ENCODE measurements at regions not wholly inside any gene's neighbourhood (a gene's known extent, or its start where the extent isn't known, plus 50 kb on each side); places are given as distances from the start of the nearest gene placed in this dataset.

DNA sequence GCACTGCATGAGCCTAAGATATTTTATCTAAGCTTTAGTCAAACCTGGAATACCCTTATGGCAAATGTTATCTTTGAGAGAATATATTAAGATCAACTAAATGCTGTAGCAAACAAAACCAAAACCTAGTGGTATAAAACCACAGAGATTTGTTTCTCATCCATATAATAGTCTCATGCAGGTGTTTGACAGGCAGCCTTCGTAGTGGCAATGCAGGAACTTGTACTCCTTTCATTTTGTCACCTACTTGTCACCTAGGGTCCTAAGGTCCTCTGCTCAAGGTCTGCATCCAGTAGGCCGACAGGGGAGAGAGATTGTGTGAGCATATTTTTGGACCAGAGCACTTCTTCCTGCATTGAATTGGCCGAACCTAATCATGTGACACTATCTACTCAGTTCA, 352.6 kb downstream of the GPR37 start:
- DNase-seq: no peak

DNA sequence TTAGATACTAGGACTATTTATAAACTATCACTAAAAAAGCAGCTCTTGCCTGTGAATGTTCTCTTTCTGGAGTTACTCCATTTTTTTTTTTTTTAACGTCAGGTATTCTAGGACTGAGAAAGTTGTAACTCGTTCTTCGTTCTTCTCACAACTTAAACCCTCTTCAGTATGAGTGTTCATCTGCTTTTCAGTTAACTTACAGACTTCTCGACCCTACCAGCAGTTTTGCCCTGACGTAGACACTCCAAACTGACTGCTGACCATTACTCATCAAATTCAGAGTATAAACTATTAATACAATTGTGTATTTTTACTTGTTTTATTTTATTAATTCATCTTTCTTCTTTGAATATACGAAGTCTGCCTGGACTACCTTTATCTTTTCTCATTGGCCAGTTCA, 353.1 kb downstream of the GPR37 start:
- DNase-seq: no peak

DNA sequence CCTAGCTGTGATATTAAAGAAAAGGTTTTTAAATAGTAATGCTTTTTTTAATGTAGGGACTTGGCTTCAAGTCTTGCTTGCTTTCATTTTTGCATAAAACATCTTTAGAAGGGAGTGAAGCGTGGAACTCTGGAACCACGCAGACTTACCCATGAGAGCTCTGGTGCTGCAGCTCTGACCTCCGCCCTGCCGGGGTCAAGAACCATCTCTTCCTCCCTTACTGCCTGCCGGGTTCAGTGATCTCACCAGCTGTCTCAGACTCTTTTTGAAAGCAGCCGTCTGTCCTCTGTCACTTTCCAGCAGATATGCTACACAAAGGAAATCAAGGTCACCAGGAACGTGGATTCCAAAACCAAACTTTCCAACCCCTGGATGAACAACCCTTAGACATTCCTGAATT, 353.8 kb downstream of the GPR37 start:
- DNase-seq: no peak

DNA sequence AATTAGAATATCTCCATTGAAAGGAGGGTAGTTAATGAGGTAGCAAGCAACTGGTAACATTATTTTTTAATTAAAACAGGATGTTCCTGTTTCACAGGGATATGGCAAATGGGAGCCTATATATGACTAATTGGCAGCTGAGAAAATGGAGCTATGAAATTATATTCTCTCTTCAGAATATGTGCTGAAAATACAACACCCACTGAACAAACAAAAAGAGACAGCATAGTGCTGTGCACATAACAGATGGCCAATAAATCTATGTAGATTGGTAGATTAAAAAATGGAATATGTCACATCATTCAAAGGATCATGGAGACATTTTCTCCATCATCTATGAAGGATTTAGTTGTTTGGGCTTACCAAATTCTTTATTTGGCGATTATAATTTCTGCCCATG, 362.0 kb downstream of the GPR37 start:
- DNase-seq: no peak

DNA sequence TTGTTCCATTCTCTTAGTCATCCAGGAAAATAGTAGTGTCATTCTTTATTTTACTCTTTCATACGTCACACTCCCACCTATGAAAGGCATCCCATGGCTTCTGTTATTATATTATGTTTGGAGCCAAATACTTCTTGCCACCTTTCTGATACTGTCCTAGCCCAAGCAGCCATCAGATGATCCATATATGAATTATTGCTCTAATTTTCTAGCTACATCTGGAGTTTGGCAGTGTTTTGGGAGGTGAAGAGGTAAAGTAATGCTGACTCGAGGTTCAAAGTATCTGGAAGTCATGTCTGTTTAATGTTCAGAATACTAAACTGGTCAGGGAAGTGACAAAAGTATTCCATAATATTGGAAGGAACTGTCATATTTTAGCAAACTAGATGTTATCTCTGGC, 362.5 kb downstream of the GPR37 start:
- no peak for DNase-seq

DNA sequence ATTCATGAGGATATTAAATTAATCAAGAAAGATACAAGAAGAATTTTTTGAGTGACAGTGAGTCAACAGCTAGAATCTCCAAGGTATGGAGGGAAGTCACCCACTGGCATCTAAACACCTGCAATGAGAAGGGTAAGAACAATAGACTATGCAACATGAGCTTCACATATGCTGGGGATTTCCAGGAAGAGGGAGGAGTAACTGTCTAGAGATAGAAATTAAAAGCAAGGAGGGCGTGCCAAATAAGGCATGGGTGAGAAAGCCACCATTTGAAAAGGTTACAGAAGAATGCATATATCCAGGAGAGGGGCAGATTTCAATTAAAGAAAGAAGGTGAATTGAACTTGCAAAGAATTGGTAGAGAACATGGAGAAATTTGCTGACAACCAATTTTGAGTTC, 365.7 kb downstream of the GPR37 start:
- no peak for DNase-seq

DNA sequence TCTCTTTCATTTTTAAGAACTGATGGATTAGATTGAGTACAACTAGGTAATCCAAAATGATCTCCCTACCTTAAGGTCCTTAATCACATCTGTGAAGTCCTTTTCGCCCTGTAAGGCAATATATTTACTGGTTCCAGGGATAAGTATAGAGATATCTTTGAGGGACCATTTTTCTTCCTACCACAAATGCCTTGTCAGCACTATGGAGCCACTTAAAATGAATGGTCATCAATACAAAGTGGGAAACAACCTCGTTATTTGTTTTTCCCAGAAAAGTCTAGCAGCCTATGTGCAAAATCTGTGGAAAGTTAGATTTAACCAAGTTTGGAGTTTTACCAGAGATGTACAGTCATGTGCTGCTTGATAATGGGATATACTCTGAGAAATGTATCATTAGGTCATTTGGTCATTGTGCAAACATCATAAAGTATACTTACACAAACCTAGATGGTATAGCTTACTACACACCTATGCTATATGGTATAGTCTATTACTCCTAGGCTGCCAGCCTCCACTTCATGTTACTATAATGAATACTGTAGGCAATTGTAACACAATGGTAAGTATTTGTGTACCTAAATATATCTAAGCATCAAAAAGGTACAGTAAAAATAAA, 366.2 kb upstream of the TMEM229A start:
- no peak for DNase-seq

DNA sequence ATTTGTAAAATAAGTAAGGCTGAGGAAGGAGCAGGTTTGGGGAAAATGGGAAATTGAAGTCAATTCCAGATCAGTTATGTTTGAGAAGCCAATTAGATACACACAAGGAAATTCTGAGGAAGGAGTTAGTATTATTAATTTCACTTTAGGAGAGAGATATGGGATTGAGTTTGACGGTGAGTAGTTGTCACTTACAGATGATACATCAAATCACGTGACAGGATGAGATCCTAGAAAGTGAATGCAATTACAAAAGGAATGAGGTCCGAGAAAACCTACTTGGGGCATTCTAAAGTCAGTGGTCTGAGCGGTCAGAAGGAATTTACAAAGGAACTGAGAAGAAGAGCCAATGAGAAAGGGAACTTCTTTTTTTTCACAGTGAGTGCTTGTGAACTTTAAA, 364.3 kb upstream of the TMEM229A start:
- DNase-seq: no peak

DNA sequence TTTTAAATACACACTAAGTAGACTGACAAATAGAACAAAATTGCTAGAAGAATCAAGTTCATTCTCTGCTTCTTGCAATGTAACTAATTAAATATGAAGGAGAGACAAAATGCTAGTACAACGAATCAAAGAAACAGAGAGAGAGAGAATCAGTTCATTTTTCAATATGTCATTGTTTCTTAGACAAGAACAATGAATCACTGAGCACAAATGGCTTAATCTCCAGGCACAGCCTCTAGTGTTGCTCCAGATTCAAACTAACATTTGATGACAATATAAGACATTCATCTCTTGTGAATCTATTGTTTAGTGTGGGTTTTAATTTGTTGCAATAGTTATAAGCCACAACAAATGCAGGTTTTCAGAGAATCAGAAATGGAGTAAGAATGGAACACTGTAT, 357.4 kb upstream of the TMEM229A start:
- no peak for DNase-seq

DNA sequence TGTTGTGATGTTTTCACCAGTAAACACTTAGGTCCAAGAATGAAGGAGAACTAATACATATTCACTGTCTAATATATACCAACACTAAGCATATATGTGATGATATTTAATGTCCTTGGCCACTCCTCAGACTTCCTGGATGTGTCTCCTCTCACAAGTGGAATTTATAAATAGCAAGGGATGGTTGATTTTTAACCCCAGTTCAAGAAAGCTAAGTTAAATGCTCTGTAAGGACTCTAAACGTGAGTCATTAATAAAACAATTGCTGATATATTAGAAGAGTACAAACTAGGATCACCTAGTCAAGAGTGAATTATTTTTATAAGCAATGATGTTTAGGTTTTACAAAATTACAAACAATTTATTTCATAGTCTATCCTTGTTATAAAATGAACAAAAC, 355.9 kb upstream of the TMEM229A start:
- no peak for DNase-seq

DNA sequence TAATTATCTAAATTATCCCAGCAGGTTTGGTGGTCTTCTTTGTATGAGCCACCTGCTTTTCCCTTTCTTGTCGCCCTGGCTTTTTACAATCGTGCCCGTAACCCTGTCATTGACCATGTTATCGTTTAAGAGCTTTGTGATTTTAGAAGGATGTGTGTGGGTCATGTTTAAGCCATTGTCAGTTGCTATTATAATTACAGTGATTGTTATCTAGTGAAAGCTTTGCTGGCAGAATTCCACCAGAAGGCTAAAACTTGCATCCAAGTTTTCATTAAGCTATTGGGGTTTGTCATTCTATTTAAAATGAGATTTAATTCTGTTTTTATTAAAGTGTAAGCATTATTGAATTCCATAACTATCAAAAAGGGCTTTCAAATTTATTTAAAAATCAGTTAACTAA, 354.2 kb upstream of the TMEM229A start:
- no peak for DNase-seq

DNA sequence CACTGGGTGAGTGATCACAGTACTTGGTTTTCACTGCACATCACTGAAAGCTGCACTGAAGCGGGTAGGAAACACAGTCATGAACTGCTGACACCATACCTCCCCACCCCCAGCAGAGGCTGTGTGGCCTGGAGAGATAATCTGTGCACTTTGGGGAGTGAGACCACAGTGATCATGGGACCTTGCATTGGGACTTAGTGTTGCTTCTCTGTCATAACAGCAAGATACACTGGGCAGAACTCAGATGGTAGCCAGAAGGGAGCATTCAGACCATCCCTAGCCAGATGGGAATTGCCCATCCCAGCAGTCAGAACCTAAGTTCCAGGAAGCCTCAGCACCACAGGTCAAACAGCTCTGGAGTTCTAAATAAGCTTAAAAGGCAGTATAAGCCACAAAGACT, 346.4 kb upstream of the TMEM229A start:
- DNase-seq: no peak

DNA sequence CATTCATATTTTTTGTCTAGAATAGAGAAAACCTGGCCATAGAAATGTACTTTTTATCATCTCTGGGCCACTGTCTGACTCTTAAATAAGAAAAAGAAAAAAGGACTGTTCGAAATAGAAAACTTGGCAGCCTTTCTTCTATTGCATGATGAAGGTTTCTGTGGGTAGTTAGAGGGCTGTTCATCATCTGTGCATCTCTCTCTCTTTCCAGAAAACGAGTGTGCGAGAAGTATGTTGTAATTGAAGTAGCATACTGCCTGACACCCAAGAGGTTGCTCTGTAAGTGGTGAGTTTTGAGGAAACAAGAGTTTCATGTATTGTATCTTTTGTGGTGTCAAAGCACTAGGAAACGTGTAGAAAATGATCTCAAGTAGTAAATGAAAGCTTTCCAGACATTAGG, 343.2 kb upstream of the TMEM229A start:
- no peak for DNase-seq

DNA sequence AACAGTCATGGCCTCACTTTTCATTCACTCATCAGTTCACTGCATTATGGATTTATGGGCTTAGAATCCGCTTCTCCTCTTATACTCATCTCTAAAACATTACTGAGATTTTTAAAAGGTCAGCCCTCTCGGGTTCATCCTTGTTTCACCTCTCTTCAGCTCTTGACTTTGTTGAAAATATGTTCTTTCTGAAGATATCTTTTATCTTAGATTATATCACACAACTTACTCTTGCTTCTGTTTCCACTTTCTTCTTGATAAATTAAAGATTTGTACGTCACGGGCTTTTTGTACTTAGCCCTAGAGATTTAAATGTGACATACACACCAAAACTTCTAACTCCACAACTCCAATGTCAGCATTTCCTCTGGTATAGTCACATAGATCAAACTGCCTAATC, 342.5 kb upstream of the TMEM229A start:
- DNase-seq: no peak

DNA sequence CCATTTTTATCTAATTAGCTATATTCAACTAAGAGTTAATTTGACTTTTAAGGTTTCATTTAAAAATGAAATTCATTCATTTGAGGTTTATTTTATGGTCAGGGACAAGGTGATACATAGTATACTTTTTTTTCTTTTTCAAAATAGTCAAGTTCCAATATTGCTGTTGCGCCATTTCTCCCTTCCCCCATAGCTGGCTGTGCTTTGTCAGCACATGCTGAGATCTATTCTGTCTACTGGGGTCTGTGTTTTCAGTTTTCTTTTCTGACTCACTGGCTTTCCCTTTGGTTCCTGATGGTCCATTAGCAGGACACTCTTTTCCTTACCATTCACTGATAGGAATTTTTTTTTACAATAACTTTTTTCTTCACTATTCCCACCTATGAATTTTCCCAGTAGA, 336.4 kb upstream of the TMEM229A start:
- DNase-seq: no peak

DNA sequence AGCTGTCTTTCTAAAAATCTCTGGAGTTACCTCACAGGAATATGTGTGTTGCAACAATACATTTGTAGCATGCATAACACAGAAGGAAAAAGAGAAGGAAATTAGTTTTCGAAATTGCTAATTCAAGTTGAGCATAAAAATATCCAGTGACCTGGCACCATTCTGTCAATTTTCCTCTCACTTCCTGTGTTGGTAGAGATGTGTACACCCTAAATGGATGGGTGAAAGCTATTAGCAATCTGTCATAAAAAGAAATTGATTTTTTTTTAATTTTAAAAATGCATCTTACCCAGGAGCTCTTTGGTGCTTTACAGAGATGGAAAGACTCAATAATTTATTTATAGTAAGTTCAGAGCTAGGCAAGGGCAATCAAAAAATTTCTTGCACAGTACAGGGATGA, 333.3 kb upstream of the TMEM229A start:
- no peak for DNase-seq

DNA sequence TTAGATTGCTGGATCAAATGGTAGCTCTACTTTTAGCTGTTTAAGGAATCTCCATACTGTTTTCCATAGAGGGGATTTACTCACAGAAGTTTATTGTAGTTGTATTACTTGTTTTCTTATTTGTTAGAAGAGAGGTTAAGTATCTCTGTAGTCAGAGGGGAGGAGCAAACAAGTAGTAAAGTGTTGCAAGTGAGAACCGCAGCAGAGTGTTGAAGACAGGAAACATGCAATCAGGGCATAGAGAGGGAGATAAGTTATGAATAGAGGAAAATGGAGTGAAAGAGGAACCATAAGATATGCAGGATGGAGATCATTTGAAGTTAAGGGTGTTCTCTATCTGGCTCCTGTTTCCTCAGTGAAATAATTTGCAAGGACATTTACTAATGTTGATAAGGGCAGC, 331.4 kb upstream of the TMEM229A start:
- DNase-seq: no peak

DNA sequence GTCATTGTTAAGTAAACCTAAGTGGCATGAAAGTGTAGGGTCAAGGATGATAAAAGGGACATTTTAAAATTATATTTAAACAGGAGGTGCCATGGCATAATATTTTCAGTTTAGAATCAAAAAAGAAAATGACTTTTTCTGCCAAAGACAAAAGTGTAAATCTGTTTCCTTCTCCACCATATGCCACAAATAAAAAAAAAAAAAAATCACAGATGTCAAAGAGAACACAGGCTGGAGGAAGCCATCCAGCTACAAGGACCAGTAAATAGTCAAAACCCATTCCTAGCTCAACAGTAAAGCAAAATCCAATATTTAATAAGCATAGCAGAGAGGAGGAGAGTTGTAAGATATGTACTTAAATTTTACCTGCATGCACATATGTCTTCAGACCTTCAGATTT, 321.3 kb upstream of the TMEM229A start:
- no peak for DNase-seq

DNA sequence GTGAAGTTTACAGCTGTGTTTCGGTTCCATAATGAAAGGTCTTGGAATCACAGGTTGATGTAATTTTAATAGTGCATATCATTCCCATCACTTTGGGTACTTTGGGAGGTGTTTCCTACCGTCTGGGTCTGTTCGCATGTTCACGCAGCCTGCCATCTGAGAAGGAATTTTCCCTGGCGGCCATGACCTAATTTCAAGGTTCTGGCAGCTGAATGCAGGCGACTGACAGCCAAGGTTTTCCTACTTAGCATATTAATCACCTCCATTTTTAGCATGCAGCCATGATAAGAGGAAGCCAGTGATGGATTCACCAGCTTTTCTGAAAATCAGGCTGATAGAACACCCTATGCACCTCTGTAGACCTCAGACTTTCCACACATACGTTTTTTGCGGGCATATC, 319.1 kb upstream of the TMEM229A start:
- DNase-seq: no peak

DNA sequence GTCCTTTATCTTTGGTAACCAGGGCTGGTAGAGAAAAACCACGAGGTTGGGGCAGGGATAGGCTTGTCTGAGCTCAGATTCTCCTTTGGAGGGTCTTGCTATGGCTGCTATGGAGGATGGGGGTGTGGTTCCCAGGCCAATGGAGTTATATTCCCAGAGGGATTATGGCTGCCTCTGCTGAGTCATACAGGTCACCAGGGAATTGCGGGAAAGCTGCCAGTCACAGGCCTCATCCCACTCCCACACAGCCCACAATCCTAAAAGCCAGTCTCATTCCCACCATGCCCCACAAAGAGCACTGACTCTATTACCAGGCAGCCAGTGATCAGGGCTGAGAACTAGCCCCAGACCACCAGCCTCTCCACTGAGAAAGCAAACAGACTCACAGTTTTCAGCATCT, 316.6 kb upstream of the TMEM229A start:
- no peak for DNase-seq

DNA sequence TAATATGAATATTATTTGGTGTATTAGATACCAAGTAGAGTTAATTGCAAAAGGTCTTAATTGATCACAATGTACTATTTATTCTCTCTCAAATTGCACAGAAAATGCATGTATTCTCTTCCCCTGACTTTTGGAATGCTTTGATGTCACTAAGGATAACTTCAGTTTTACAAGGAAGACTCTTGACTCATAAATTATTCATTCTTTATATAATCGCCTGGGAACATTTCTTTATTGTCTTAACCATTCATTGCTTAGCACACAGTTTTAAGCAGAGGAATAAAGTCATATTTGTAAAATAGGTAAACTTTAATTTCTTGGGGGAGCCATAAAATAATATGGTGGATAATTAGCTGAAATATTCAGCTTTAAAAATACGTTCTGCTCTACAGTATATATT, 306.0 kb upstream of the TMEM229A start:
- no peak for DNase-seq

DNA sequence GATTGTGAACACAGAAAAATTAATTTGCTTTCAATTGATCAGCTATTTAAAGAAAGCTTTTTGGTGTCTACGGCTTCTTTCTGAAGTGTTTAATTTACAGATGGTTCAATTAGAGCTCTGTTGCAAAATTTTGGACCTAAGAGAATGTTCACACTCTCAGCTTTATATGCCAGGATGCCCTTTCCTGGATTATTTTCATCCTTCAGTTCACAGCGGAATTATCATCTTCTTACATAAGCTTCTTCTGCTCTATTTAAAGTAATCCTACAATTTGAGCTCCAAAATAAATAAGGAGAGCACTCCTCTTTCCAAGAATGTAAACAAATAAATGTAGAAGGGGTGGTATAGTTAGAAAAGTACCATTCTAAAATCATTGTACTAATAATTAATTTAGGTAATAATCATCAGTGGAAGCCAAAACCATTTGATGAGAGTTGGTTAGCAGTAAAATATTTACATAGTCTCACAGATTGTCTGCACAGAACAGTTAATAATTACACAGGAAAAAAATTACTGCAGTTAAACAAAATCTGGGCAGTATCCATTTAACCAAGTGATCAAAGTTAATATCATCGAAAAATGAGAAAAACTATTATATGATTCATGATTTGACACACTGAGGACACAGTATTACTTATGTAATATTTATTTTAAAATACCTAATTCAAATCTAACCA, 298.0 kb upstream of the TMEM229A start:
- no peak for DNase-seq

DNA sequence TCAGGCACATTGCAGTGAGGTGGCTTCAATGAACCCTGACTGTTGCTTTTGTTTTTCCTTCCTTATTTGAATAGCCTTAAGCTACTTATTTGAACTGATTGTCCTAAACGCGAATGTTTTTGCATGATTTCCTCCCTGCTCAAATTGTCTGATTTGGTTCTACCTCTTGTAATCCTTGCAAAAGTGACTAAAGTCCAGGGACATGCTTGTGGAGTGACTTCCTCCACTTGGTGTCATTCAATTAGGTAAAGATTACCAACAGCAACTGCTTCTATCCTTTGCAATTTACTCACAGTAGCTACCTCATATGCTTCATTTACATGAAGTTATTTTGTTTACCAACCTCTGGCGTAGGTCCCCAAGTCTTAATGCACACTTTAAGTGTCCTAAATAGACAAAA, 295.9 kb upstream of the TMEM229A start:
- no peak for DNase-seq

DNA sequence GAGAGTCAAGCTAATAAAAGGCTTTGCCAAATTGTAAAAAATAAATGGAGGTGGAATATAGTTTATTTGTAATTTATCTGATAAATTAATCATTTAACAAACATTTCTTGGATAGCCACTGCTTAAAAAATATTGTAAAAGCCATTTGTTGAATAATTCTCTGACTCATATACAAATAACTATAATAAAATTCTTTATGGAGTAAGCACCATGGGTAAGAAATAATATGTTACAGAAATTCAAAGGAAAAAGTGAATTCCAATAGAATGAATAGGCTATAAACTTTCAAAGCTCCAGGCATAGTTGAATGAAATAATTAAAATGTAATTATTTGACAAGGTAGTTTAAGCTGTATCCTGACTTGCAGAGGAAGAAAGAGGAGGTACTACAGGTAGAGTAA, 291.4 kb upstream of the TMEM229A start:
- DNase-seq: no peak

DNA sequence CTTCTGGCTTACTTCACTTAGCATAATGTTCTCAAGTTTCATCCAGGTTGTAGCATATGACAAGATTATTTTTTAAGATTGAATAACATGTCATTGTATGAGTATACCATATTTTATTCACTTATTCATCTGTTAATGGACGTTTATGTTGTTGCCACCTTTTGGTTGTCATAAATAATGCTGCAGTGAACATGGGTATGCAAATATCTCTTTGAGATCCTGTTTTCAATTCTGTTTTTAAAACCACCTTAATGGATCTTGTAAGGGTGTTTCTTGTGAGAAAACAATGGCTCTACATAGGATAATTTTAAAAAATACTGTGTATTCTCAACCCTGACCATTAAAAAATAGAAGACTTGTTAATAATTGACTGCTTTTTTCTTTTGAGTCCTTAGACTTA, 290.7 kb upstream of the TMEM229A start:
- no peak for DNase-seq

Data from NCI-H510A (cell line).